ENCODE measurements at regions not wholly inside any gene's neighbourhood (a gene's known extent, or its start where the extent isn't known, plus 50 kb on each side); places are given as distances from the start of the nearest gene placed in this dataset.

- DNase-seq, result no peak
These were observed 365.2 kb upstream of the ZMIZ1 start for GRCh38 chr10:78703593-78703992.

- no peak for DNase-seq
These were observed 362.5 kb upstream of the ZMIZ1 start for GRCh38 chr10:78706256-78706655.

GRCh38 chr10:78706726-78707540 is 361.8 kb upstream of the ZMIZ1 start:
- no peak for DNase-seq

- no peak for DNase-seq
These were observed 361.0 kb upstream of the ZMIZ1 start for GRCh38 chr10:78707745-78708144.

DNA sequence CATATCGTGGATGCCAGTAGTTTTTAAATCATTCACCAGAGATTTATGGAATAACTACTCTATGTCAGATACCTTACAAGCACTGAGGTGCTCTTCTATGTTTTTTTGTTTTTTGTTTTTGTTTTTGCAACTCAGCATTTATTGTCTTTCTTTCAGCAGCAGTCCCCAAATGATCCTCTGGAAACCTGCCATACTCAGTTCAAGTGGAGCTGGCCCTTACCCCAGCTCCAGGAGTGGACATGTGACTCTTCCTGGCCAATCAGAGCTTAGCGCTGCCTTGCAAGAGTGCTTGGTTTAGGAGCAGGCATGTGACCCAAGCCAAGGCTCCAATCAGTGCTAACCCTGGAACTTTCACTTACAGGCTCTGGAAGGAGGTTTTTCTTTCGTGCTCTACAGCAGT is 356.6 kb upstream of the ZMIZ1 start:
- DNase-seq, result no peak

GRCh38 chr10:78713659-78714058 is 355.1 kb upstream of the ZMIZ1 start:
- no peak for DNase-seq

DNA sequence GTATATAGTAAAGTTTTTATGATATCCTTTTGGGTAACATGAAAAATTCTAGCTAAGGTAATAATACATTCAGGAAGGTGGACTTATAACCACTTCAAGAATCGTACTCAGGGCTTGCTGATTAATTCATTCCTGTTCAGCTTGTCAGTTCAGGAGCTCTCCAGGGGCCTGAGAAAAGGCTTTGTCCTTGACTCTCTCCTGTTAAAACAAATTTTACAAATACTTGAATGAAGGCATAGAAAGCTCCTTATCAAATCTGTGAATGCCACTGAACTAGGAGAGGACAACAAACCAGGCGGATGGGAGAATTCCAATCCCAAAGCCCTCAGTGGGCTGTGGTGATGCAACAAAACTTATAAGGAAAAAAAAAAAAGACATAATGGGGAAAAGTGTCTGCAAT is 354.5 kb upstream of the ZMIZ1 start:
- no peak for DNase-seq

DNA sequence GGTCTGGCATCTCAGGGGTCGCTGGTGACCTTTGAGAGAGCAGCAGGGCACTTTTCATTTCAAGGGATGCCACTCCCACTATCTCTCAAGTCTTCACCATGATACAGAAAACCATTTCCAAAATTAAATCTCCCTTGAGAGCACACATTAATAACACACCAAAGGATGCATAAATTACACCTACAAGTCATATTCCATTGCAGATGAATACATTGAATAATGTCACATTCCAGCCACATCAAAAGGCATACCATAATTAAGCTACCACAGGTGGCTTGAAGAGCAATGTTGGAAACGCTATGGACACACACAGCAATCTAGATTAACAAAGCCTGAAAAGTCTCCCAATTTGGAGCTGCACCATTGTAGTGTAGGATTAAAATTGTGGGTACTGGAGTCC is 353.3 kb upstream of the ZMIZ1 start:
- DNase-seq, result no peak

DNA sequence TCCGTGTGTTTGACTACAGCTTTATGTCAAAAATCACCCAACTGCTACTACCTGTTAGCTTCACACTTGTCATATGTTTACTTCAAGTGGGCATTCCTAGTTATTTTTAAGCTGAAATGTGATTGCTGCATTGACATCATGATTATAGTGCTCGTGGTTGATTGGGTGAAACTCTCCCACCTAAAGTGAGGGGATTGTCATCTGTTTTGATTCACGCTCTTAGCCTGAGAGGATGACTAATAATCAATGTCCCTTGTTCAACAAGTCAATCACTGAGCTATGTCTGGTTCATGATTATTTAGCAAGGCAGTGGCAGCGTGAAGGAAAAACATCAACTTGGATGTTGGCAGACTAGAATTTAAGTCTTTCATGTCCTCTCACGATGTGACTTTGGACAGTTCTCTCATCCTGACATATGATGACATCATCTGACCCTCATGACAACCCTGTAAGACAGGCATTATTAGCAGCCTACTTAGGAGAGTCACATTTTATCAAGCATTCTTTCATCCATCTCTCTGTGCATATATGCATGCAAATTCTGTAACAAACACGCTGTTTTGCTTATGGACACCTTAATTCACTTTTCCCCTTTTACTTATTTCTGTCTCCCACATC is 352.6 kb upstream of the ZMIZ1 start:
- DNase-seq, result no peak

DNA sequence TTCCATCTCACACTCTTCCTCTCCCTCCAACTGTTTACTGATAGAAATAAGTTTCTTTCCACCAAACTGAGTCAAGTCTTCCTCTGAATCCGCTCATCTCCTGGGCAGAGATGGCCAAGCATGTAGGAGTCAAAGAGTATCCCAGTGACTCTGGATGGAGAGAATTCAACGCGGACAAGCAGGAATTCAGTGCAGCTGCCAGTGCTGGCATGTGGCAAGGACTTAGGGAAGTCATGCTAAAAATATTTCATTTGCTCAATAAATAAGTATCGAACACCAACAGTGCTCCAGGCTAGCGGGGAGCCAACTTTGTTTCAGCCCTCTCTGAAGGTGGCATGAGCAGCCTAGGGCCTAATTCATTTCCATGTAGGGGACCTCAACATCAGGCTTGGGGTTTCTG is 351.6 kb upstream of the ZMIZ1 start:
- no peak for DNase-seq

DNA sequence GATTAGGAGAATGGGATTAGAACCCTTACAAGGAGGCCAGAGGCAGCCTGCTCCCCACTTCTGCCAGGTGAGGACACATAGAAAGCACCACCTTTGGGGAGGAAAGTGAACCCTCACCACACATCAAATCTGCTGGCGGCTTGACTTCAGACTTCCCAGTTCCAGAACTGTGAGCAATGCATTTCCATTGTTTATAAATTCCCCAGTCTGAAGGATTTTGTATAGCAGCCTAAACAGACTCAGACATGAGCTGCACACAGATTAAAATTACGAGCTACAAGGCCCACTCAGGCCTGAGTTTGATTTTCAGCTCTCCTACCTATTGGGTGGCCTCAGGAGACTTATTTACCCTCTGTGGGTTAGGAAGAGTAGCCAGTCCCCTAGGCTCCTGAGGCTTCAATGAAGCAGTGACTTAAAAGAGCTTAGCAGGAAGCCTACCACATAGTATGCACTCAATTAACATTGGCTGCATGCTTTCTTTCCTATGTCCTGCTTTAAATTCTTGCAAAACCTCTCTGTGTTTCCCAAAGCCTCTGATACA is 350.7 kb upstream of the ZMIZ1 start:
- no peak for DNase-seq

GRCh38 chr10:78719276-78719675 is 349.5 kb upstream of the ZMIZ1 start:
- no peak for DNase-seq

GRCh38 chr10:78720091-78720490 is 348.7 kb upstream of the ZMIZ1 start:
- DNase-seq, result no peak

- DNase-seq, result no peak
These were observed 347.5 kb upstream of the ZMIZ1 start for GRCh38 chr10:78721231-78721630.

DNA sequence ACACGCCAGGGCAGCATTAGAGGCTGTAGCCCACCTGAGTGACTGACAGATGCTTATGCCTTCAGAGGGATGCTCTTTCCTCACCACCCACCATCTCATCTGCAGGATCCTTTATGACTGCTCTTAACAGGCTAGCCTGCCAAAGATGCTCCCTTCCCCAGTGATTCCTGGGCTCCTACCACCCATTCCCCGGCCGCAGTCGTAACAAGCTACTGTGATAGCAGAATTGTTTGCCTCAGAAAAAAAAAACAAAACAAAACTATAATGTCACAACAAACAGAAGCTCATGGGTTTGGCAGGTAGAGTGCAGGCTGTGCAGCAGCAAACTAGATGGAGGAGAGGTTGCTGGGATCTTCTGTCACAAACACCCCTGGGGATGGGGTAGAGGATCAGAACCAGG is 343.9 kb upstream of the ZMIZ1 start:
- no peak for DNase-seq

DNA sequence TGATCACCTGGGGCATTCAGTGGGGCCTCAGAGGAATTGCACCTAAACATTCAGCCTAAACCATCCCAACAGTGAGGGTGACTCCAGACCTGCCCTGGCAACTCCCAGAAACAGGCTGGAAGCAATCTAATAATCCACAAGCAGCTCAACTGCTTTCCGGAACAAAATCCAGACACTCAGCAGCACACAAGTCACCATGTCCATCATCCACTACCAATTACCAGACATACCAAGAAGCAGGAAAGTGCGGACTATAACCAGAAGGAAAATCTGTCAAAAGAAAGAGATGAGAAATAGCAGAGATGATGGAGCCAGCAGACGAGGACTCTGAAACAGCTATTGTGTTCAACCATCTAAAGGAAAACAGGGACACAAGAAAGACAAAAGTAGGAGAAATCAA is 342.6 kb upstream of the ZMIZ1 start:
- no peak for DNase-seq

- DNase-seq, result no peak
These were observed 341.5 kb upstream of the ZMIZ1 start for GRCh38 chr10:78727251-78727650.

DNA sequence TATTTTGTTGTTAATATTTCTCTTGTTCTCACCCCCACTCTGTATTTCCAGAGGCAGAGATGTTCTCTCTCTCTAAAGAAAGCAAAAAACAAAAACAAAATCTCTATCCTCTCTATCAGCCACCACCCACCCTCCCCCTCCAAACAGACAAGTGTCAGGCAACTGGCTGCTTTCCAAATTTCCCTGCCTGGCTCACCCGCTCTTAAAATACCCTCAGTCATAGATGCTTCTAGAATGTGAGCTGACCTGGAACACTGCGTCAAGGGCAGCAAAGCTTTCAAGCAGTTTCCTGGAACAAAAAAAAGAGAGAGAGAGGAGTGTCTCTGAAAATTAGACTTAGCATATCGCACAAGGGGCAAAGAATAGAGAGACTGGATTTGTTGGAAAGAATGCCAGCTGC is 341.0 kb upstream of the ZMIZ1 start:
- no peak for DNase-seq

DNA sequence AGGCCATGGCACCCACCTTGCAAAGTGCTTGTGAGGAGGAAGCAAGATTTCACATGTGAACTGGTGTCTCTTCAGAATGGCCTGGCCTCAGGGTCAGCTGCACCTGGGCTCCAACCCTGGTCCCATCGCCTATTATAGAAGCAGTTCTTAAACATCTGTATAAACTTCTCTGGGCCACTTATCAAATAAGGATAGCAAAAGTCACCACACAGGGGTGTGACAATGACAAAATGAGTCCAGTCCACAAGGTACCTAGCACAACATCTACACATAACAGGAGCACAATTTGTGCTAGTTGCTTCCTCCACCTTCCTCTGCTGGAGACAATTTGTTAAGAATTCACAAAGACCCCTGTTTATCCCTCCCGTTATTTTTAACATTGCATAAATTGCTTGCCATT is 340.6 kb upstream of the ZMIZ1 start:
- DNase-seq, result no peak

DNA sequence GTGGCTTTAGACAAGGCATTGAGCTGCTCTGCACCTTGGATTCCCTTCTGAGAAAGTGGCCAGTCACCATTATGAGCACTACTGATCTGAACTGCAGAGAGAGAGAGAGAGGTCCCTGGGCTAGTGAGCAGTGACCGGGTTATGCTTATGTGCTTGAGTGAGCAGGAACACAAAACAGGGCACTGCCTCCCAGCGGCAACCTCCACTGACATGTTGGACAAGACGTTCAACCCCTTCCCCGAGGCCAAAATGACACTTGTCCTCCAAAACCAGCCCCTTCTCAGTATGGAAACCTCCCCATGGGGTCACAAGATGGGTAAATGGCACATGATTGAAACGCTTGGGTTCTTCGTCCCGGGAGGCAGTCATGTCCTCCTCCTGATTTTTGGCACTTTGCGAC is 339.4 kb upstream of the ZMIZ1 start:
- DNase-seq, result no peak

- DNase-seq, result no peak
These were observed 339.0 kb upstream of the ZMIZ1 start for GRCh38 chr10:78729800-78730199.

DNA sequence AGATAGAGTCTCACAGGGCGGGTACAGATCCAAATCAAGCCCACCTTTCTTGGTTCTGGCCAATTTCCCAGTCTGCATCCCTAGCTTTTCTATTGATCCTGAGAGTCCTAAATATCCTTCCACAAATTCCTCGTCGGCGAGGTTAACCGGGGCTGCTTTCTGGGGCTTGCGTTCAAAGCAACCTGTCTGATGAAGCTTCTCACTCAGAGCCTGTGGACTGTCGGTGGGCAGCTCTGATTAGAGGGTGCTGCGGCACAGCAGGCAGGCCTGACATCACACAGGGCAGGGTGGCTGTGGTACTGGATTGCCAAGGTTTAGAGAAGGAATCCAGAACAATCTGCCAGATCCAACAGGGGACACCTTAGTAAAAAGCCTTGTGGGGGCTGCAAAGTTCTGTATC is 338.0 kb upstream of the ZMIZ1 start:
- DNase-seq, result no peak

DNA sequence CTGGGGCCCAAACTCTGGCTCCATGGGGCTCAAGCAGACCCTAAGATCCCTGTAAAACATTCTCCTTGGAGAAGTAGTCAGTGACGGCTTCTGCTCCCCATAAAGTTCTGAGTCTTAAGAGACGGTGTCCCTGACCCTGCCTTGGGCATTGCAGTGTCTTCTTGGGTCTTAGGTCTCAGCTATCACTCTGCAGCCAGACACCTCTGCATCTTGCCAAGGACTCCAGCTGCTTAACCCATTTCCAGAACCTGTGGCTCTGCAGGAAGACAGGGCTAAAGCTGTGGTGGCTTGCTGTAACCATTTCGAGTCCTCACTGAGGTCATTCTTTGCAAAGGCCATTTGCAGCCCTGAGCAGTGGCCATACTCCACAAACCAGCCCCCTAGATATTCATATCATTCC is 337.1 kb upstream of the ZMIZ1 start:
- no peak for DNase-seq

GRCh38 chr10:78732381-78732780 is 336.4 kb upstream of the ZMIZ1 start:
- DNase-seq, result no peak
